Ovary (tissue), 7 donors: ENCODE measurements at regions not wholly inside any gene's neighbourhood (a gene's known extent, or its start where the extent isn't known, plus 50 kb on each side); places are given as distances from the start of the nearest gene placed in this dataset.

Source experiments
- DNase-seq, 5 donors: peaks; one replicate each; pipeline ENCODE4 v3.0.0-alpha.2; 2019 to 2020
- H3K27ac ChIP-seq, 2 donors: fragments of 200-600 bp; one replicate each; pipeline versions ENCODE4 v1.5.1 to v1.8.0; 2019 to 2022
- H3K27me3 ChIP-seq: fragments of 200-600 bp; one replicate; pipeline ENCODE4 v1.8.0; 2022
- H3K36me3 ChIP-seq: fragments of 200-600 bp; sonication (generic); one replicate; pipeline ENCODE4 v1.5.1; 2019
- H3K4me1 ChIP-seq: one replicate; pipeline ENCODE4 v1.8.1; 2013; ENCODE audit warnings: mild to moderate bottlenecking, moderate library complexity; ENCODE audit not compliant: insufficient read depth
- H3K4me3 ChIP-seq: fragments of 200-600 bp; sonication (generic); one replicate; pipeline ENCODE4 v1.5.1; 2017
- H3K9me3 ChIP-seq, 2 donors: fragments of 200-600 bp in 1 of 2; sonication (generic) in 1 of 2; one replicate each; pipeline versions ENCODE4 v1.5.1 to v1.8.1; 2013 to 2019; ENCODE audit warnings: mild to moderate bottlenecking in 1 of 2, moderate library complexity in 1 of 2
- EP300 ChIP-seq: sonication (generic); formaldehyde crosslinking; IDR thresholded peaks from one replicate; pipeline ENCODE4 v1.6.1; 2017; ENCODE audit warnings: antibody characterized with exemption
- POLR2A ChIP-seq: fragments of 450-650 bp; IDR thresholded peaks from one replicate; pipeline ENCODE4 v1.6.1; 2017; ENCODE audit warnings: antibody characterized with exemption, mild to moderate bottlenecking, moderate library complexity
- WGBS, 3 donors: extraction: QIAGEN DNeasy Blood & Tissue Kit in 1 of 3; methylation state at CpG; one replicate each; pipeline versions ENCODE4 v1.1.5 to v1.1.7; 2013 to 2017; 5-methylcytosine and 5-hydroxymethylcytosine counted together
- intact Hi-C, 4 donors: fragments of 100-400 bp; cut with DNase I; formaldehyde crosslinking; loops; one replicate each; pipeline versions ENCODE4 v1.11.0 to v1.15.1; 2022 to 2023
- TF ChIP-seq, protein P1 (sequence below), 3 donors: fragments of 450-650 bp in 2 of 3; fragments of 200-600 bp in 1 of 3; IDR thresholded peaks; one replicate each; pipeline versions ENCODE4 v1.5.1 to v1.8.0; 2016 to 2022; ENCODE audit warnings: antibody characterized with exemption in 3 of 3, mild to moderate bottlenecking in 1 of 3
- donor health status: DM: no; HTN: no; CAD: no; lungs with moderate emphysema.
- donor health status: DM: no; HTN: no; CAD: no.
- donor health status: Bipolar disorder and iron deficiency.
- donor health status: DM: no; HTN: no; CAD: no.
- donor health status: DM: yes; HTN: yes; CAD: no.

DNA sequence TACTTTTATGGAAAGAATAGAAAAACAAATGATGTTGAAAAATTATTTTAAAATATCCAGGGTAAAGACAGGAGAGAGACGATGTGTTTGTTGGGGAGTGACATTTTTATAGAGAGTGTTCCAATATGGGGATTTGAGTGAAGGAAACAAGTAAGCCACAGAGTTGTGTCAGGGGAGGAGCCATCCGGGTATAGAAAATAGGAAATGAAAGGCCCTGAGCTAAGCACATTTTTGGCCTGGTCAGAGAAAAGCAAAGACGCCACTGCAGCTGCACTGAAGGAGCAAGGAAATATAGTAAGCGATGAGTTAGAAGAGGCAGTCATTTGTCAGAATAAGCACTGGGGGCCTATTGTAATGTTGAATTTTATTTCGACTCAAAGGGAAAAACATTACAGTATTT, 107.3 kb upstream of the ADGRL4 start:
- Histone ChIP-seq H3K4me3 (no peak overlapping the region), H3K27ac (no peak overlapping the region), H3K36me3 (no peaks in the 10 kb centered on the region), H3K9me3 (no peaks in the 10 kb centered on the region), H3K4me1 (no peaks in the 10 kb centered on the region), H3K27me3 (no peaks in the 10 kb centered on the region)
- no peak for TF ChIP-seq POLR2A
- no peak for TF ChIP-seq EP300
- 68 to 71% (median 69%) methylated on average over 5 of the region's 5 CpGs for WGBS, 3 donors
- DNase-seq, result no peak
- intact Hi-C loops, result no loop called here

DNA sequence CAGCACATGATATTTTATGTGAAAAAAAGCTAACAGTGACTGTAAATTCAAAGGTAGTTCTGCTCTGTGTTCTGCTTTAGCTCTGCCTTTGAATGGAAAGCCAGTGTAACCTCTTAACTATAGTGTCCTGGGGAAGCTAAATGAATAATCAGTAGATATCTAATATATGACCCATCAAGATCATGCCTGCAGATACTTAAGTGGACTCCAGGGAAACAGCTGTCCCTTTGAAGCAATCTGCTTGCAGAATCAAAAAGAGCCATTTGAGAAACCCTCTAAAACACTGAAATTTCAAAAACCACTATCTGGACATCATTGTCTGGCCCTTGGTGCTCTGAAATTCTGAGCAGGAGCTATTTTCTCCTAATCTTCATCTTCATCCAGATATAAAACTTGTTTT, 104.2 kb upstream of the ADGRL4 start:
- intact Hi-C loops, result no loop called here
- Histone ChIP-seq H3K27ac (no peak overlapping the region), H3K27me3 (no peaks in the 10 kb centered on the region), H3K36me3 (no peaks in the 10 kb centered on the region), H3K9me3 (no peaks in the 10 kb centered on the region), H3K4me1 (no peaks in the 10 kb centered on the region), H3K4me3 (no peak overlapping the region)
- TF ChIP-seq EP300, result no peak
- no peak for TF ChIP-seq POLR2A
- TF ChIP-seq, protein P1, sequence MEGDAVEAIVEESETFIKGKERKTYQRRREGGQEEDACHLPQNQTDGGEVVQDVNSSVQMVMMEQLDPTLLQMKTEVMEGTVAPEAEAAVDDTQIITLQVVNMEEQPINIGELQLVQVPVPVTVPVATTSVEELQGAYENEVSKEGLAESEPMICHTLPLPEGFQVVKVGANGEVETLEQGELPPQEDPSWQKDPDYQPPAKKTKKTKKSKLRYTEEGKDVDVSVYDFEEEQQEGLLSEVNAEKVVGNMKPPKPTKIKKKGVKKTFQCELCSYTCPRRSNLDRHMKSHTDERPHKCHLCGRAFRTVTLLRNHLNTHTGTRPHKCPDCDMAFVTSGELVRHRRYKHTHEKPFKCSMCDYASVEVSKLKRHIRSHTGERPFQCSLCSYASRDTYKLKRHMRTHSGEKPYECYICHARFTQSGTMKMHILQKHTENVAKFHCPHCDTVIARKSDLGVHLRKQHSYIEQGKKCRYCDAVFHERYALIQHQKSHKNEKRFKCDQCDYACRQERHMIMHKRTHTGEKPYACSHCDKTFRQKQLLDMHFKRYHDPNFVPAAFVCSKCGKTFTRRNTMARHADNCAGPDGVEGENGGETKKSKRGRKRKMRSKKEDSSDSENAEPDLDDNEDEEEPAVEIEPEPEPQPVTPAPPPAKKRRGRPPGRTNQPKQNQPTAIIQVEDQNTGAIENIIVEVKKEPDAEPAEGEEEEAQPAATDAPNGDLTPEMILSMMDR (IDR thresholded peaks at IDR 0.05), result no peak
- no peak for DNase-seq

DNA sequence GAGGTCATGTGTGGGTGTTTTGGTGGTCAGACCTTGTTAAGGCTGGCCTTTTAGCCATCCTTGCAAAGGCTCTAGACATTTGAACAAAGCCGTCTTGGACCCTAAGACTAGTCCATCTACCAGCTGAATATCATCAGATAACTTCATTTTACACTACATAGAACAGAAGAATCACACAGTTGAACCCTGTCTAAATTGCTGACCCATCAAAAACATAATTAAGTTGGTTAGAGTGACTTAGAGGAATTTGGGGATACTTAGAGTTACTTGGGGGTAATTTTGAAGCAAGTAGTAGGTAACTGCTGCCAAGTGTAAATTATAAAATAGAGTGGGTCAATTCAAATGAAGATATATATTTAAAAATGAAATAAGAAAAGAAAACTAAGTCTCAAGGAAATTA, 102.9 kb upstream of the ADGRL4 start:
- TF ChIP-seq POLR2A (no peak), EP300 (no peak)
- TF ChIP-seq, protein P1 (IDR thresholded peaks at IDR 0.05), result no peak
- DNase-seq, result no peak
- H3K4me1 ChIP-seq, result no peaks in the 10 kb centered on the region
- H3K36me3 ChIP-seq, result no peaks in the 10 kb centered on the region
- no peaks in the 10 kb centered on the region for H3K27me3 ChIP-seq
- no peak overlapping the region for H3K27ac ChIP-seq
- WGBS, 3 donors, result 81 to 94% (median 91%) methylated on average over 1 of the region's 1 CpG
- H3K4me3 ChIP-seq, result no peak overlapping the region
- H3K9me3 ChIP-seq, result no peaks in the 10 kb centered on the region
- intact Hi-C loops, result no loop called here

DNA sequence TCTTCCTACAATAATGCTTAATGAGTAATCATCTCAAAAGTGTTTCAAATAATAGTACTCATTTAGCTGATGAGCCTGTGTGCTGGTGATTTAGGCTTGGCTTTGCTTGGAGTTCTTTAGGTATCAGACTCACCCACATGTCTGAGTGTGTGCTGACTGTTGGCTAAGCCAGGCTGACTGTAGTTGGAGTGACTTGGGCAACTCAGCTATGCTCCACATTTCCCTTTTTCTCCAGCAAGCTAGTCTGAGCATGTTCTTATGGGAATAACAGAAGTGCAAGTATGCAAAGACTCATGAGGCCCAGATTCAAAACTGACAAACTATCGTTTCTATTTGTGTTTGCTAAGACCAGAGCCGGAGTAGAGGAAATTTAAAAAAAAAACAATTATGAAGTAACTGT, 99.0 kb upstream of the ADGRL4 start:
- H3K4me1 ChIP-seq, result no peaks in the 10 kb centered on the region
- WGBS, 3 donors, result 39 to 53% (median 43%) methylated on average over 2 of the region's 2 CpGs
- no peak overlapping the region for H3K27ac ChIP-seq
- no peaks in the 10 kb centered on the region for H3K9me3 ChIP-seq
- intact Hi-C loops, result no loop called here
- H3K4me3 ChIP-seq, result no peak overlapping the region
- H3K36me3 ChIP-seq, result no peaks in the 10 kb centered on the region
- DNase-seq, result no peak
- TF ChIP-seq, protein P1 (IDR thresholded peaks at IDR 0.05), result no peak
- TF ChIP-seq EP300 (no peak), POLR2A (no peak)
- no peaks in the 10 kb centered on the region for H3K27me3 ChIP-seq

DNA sequence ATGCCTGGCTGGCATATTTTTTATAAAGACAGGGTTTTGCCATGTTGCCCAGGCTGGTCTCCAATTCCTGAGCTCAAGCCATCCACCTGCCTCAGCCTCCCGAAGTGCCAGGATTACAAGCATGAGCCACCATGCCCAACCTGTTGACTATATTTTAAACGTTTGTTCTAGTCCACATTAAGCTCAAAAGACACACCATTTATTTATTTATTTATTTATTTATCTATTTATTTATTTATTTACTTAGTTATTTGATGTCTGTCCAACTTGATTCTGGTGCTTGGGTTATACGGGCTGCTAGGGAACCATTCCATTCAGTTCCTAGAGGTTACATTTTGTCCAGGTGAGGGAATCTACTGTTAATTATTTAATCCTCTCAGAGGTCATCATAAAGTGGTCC, 98.1 kb upstream of the ADGRL4 start:
- Histone ChIP-seq H3K27me3 (no peaks in the 10 kb centered on the region), H3K4me1 (no peaks in the 10 kb centered on the region), H3K36me3 (no peaks in the 10 kb centered on the region), H3K4me3 (no peak overlapping the region), H3K9me3 (no peaks in the 10 kb centered on the region), H3K27ac (no peak overlapping the region)
- WGBS, 3 donors, result 79 to 80% (median 80%) methylated on average over 3 of the region's 3 CpGs
- no peak for DNase-seq
- TF ChIP-seq, protein P1 (IDR thresholded peaks at IDR 0.05), result no peak
- TF ChIP-seq EP300, result no peak
- TF ChIP-seq POLR2A, result no peak
- intact Hi-C loops, result no loop called here
